HepG2 (cell line): ENCODE measurements at regions not wholly inside any gene's neighbourhood (a gene's known extent, or its start where the extent isn't known, plus 50 kb on each side); places are given as distances from the start of the nearest gene placed in this dataset.

Source experiments
- ARNT2 ChIP-seq: sonication (generic); formaldehyde crosslinking; IDR thresholded peaks from 2 replicates; pipeline ENCODE4 v1.8.0; 2022; ENCODE audit warnings: mild to moderate bottlenecking, low read depth, missing genetic modification reagents, moderate library complexity
- ATF6 ChIP-seq: sonication (generic); formaldehyde crosslinking; conservative IDR thresholded peaks from 2 replicates; pipeline ENCODE4 v1.4.0; 2020; ENCODE audit warnings: missing genetic modification reagents
- CTCF ChIP-seq: sonication (generic); formaldehyde crosslinking; IDR thresholded peaks from 2 replicates; pipeline ENCODE4 v1.5.0; 2020; ENCODE audit warnings: mild to moderate bottlenecking, missing genetic modification reagents, moderate library complexity
- KLF11 ChIP-seq: IDR thresholded peaks from 2 replicates; pipeline ENCODE4 v1.6.1; 2016; ENCODE audit warnings: missing compliant biosample characterization
- KLF12 ChIP-seq: sonication (generic); formaldehyde crosslinking; IDR thresholded peaks from 2 replicates; pipeline ENCODE4 v1.4.0; 2020; ENCODE audit warnings: missing genetic modification reagents, borderline replicate concordance
- NFIB ChIP-seq: sonication (generic); formaldehyde crosslinking; IDR thresholded peaks from 2 replicates; pipeline ENCODE4 v1.9.0; 2021; ENCODE audit warnings: missing genetic modification reagents, mild to moderate bottlenecking, borderline replicate concordance
- PBX3 ChIP-seq: sonication (generic); formaldehyde crosslinking; IDR thresholded peaks from 2 replicates; pipeline ENCODE4 v1.8.1; 2023; ENCODE audit warnings: missing genetic modification reagents, inconsistent platforms, borderline replicate concordance
- THRA ChIP-seq: sonication (generic); formaldehyde crosslinking; IDR thresholded peaks from 2 replicates; pipeline ENCODE4 v1.4.0; 2020; ENCODE audit warnings: missing genetic modification reagents, borderline replicate concordance
- ZBTB42 ChIP-seq: sonication (generic); formaldehyde crosslinking; IDR thresholded peaks from 2 replicates; pipeline ENCODE4 v1.5.0; 2020; ENCODE audit warnings: mild to moderate bottlenecking, missing genetic modification reagents
- ZNF383 ChIP-seq: sonication (generic); formaldehyde crosslinking; IDR thresholded peaks from 2 replicates; pipeline ENCODE4 v1.4.0; 2020; ENCODE audit warnings: missing genetic modification reagents, mild to moderate bottlenecking, borderline replicate concordance
- ZNF407 ChIP-seq: sonication (generic); formaldehyde crosslinking; IDR thresholded peaks from one replicate; pipeline ENCODE4 v1.5.1; 2020; ENCODE audit warnings: mild to moderate bottlenecking, missing genetic modification reagents; ENCODE audit errors: not compliant biosample characterization
- ZNF629 ChIP-seq: sonication (generic); formaldehyde crosslinking; conservative IDR thresholded peaks from 2 replicates; pipeline ENCODE4 v1.5.0; 2020; ENCODE audit warnings: missing genetic modification reagents

- TF ChIP-seq ZNF407 (no peak), ZNF383 (no peak), ARNT2 (CRISPR knock-in tag) (no peak), KLF12 (CRISPR knock-in tag) (no peak), CTCF (CRISPR knock-in tag) (peak; percentile 11; the same call in 1 of the 2 replicates), PBX3 (CRISPR knock-in tag) (no peak), NFIB (CRISPR knock-in tag) (no peak), ZBTB42 (CRISPR knock-in tag) (no peak), ZNF629 (no peak), ATF6 (no peak), THRA (peak; percentile 45; the same call in 1 of the 2 replicates), KLF11 (no peak)
These were observed 1396.1 kb upstream of the MIR17HG start (continued) for GRCh38 chr13:89951341-89951740.
